Adrenal gland (tissue), 5 donors: ENCODE measurements at regions not wholly inside any gene's neighbourhood (a gene's known extent, or its start where the extent isn't known, plus 50 kb on each side); places are given as distances from the start of the nearest gene placed in this dataset.

ENCODE experiments used
- CTCF ChIP-seq, 6 experiments: fragments of 450-650 bp in 4 of 6; fragments of 200-600 bp in 2 of 6; sonication (generic) in 1 of 6; IDR thresholded peaks; 1 replicate in 5 of 6; 2 replicates in 1 of 6; pipeline versions ENCODE4 v1.5.1 to v1.8.0; 2016 to 2021; ENCODE audit warnings: antibody characterized with exemption in 6 of 6, mild to moderate bottlenecking in 2 of 6, moderate library complexity in 1 of 6
- POLR2A ChIP-seq, 2 donors: fragments of 450-650 bp; IDR thresholded peaks; one replicate each; pipeline ENCODE4 v1.6.1; 2017; ENCODE audit warnings: antibody characterized with exemption in 2 of 2, mild to moderate bottlenecking in 2 of 2, moderate library complexity in 1 of 2
- donor health status: DM: no; HTN: no; CAD: no.

GRCh38 chr13:44768239-44768638 lies 192.1 kb upstream of the TSC22D1 start:
- TF ChIP-seq CTCF (IDR thresholded peaks at IDR 0.05) (no peak), POLR2A (IDR thresholded peaks at IDR 0.05) (no peak)
